PC-3 (cell line): ENCODE measurements at regions not wholly inside any gene's neighbourhood (a gene's known extent, or its start where the extent isn't known, plus 50 kb on each side); places are given as distances from the start of the nearest gene placed in this dataset.

Source experiments
- CTCF ChIP-seq: fragments of 300-600 bp; sonication (generic); conservative IDR thresholded peaks from 2 replicates; pipeline ENCODE4 v1.5.1; 2017; ENCODE audit warnings: antibody characterized with exemption, low read depth, mild to moderate bottlenecking, low read length
- EZH2 ChIP-seq: fragments of 300-600 bp; sonication (generic); IDR thresholded peaks from one replicate; pipeline ENCODE4 v1.6.1; 2017; ENCODE audit warnings: antibody characterized with exemption, mild to moderate bottlenecking, low read length; ENCODE audit not compliant: unreplicated experiment
- EZH2phosphoT487 ChIP-seq: fragments of 300-600 bp; sonication (generic); IDR thresholded peaks from 2 replicates; pipeline ENCODE4 v1.6.1; 2018; ENCODE audit warnings: mild to moderate bottlenecking, antibody characterized with exemption, low read length, borderline replicate concordance

DNA sequence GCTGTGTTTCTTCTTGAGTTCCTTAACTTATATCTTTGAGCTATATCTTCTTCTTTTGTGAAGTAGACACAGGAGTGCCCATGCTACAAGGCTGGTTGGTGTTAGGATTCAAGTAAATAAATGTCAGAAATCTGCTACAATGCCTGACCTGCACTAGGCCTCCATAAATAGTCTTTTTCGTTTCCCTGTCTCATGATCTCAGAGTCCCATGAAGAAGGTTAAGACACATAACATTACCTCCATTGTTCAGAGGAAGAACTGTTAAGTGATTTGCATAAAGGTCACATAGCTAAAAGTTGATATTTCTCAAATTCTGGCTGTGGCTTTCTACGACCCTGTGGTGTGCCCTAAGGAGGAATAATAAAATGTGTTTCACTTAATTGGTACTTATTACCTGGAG, 228.4 kb downstream of the KCNS3 start:
- no peak for TF ChIP-seq CTCF
- no peak for TF ChIP-seq EZH2
- no peak for TF ChIP-seq EZH2phosphoT487
